ENCODE measurements at regions not wholly inside any gene's neighbourhood (a gene's known extent, or its start where the extent isn't known, plus 50 kb on each side); places are given as distances from the start of the nearest gene placed in this dataset.

- TF ChIP-seq CTCF (conservative IDR thresholded peaks at IDR 0.05; ENCODE audit: low read length) (no peak), EZH2phosphoT487 (IDR thresholded peaks at IDR 0.05; ENCODE audit: borderline replicate concordance, low read depth, low read length) (no peak)
These were observed 505.5 kb downstream of the XPNPEP1 start for GRCh38 chr10:109417803-109418202.

Data from OCI-LY7 (cell line).